BJ (cell line): ENCODE measurements at regions not wholly inside any gene's neighbourhood (a gene's known extent, or its start where the extent isn't known, plus 50 kb on each side); places are given as distances from the start of the nearest gene placed in this dataset.
"Not testable (repeated sequence)": the region's sequence is repeated elsewhere in the genome, so short reads cannot be mapped to it uniquely, and the experiment has no call there.

Experiments used
- CTCF ChIA-PET: fragments of 350-600 bp; formaldehyde crosslinking; extraction: SDS; loops from one replicate; lab custom pipeline; 2021; ENCODE audit warnings: antibody characterized with exemption, inconsistent platforms; lab: Yijun Ruan, JAX
- POLR2A ChIA-PET: fragments of 300-600 bp; sonication (Branson Sonifier 250); formaldehyde crosslinking; extraction: SDS; loops from one replicate; lab custom pipeline; 2021; ENCODE audit warnings: antibody characterized with exemption; lab: Charles Lee
- DNase-seq: peaks from one replicate; pipeline ENCODE4 v3.0.0-alpha.2; 2011; ENCODE audit warnings: low read depth
- H3K27me3 ChIP-seq: 2 replicates; pipeline ENCODE4 v1.6.0; 2011; ENCODE audit warnings: low read length; ENCODE audit not compliant: control insufficient read depth, insufficient read depth
- H3K36me3 ChIP-seq: 2 replicates; pipeline ENCODE4 v1.5.1; 2011; ENCODE audit warnings: low read length; ENCODE audit not compliant: control insufficient read depth, insufficient read depth
- H3K4me3 ChIP-seq: 2 replicates; pipeline ENCODE4 v1.5.1; 2011; ENCODE audit warnings: low read depth, mild to moderate bottlenecking, control low read depth, low read length
- TF ChIP-seq, protein P1 (sequence below): IDR thresholded peaks from 2 replicates; pipeline ENCODE4 v1.5.1; 2011; ENCODE audit warnings: low read depth, mild to moderate bottlenecking, control low read depth, inconsistent platforms, low read length, moderate library complexity; ENCODE audit not compliant: insufficient read depth

DNA sequence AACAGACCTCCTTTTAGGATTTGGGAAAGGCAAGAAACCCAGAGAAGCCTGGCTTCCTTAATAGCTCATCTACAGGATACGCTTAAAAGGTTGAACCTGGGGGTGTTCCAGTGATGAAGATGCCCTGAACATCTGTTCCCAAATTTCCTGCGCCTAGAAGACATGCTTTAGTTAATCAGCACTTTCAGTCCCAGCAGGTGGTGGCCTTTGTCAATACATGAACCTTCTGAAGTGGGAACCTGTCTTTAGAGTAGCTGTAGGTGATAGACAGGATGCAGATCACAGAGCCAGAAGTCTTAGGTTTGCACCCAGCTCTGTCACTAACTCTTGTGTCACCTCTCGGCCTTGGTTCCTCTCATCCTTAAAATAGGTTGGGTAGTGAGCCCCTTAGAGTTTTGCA, 149.7 kb upstream of the SYNPR start:
- TF ChIP-seq, protein P1, sequence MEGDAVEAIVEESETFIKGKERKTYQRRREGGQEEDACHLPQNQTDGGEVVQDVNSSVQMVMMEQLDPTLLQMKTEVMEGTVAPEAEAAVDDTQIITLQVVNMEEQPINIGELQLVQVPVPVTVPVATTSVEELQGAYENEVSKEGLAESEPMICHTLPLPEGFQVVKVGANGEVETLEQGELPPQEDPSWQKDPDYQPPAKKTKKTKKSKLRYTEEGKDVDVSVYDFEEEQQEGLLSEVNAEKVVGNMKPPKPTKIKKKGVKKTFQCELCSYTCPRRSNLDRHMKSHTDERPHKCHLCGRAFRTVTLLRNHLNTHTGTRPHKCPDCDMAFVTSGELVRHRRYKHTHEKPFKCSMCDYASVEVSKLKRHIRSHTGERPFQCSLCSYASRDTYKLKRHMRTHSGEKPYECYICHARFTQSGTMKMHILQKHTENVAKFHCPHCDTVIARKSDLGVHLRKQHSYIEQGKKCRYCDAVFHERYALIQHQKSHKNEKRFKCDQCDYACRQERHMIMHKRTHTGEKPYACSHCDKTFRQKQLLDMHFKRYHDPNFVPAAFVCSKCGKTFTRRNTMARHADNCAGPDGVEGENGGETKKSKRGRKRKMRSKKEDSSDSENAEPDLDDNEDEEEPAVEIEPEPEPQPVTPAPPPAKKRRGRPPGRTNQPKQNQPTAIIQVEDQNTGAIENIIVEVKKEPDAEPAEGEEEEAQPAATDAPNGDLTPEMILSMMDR: no peak
- H3K27me3 ChIP-seq: no peaks in the 10 kb centered on the region
- DNase-seq: no peak
- CTCF ChIA-PET: no interaction called here
- no peaks in the 10 kb centered on the region for H3K36me3 ChIP-seq
- H3K4me3 ChIP-seq: no peak overlapping the region
- POLR2A ChIA-PET: no interaction called here

DNA sequence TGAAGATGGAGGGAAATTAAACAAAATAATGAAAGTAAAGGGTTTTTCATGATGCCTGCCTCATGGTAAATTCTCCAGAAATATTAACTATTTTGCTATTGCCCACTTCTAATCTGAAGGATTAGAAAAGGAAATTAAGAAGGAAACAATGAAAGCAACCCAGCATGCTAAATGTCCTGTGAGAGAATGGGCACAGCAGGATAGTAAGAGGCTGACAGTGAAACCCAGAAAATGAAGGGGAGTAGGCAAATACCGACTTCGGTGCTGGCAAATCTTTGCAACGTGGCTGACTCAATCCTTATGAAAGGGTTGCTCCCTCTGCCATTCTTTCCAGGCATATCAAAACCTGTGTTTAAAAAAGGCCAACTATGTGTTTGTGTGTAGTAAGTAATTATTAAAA, 147.5 kb upstream of the SYNPR start:
- TF ChIP-seq, protein P1: no peak
- CTCF ChIA-PET: no interaction called here
- no peak overlapping the region for H3K4me3 ChIP-seq
- POLR2A ChIA-PET: no interaction called here
- H3K27me3 ChIP-seq: no peaks in the 10 kb centered on the region
- DNase-seq: no peak
- H3K36me3 ChIP-seq: no peaks in the 10 kb centered on the region

DNA sequence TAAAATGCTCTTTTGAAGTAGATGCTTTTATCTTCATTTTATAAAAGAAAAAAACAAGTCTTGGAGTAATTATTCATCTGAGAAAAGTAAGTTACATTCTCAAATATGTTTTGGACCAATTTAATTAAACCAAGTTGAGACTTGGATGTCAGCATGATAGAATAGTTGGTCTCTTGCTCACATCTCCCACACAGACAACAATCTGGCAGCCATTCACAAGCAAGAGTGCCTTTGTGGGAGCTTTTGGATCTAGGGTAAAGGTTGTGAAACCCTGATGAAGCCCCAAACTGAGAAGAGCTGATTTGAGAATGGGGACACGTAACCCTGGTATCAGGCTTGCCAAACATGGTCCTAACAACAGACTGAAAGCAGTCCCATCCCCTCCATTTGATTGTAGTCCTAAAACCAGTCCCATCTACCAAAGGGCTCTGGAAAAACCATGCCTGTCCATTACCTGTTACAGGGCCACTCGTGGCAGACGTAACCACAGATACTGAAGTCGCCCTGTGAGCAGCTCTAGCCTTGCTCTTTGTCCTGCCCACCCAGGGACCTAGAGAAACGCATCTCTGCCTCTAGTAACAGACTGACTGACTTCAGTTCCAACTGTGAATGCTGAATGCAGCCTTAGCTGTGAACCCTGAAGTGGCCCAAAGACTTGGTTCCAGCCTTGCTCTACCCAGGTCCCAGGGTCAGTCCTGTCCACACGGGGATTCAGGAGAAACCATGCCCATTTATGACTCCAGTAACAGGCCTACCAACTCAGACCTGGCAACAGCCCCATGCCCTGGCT, 145.5 kb upstream of the SYNPR start:
- H3K4me3 ChIP-seq: no peak overlapping the region
- CTCF ChIA-PET: no interaction called here
- H3K27me3 ChIP-seq: no peaks in the 10 kb centered on the region
- no peaks in the 10 kb centered on the region for H3K36me3 ChIP-seq
- DNase-seq: no peak
- POLR2A ChIA-PET: no interaction called here
- TF ChIP-seq, protein P1: no peak

- CTCF ChIA-PET: no interaction called here
- POLR2A ChIA-PET: no interaction called here
- TF ChIP-seq, protein P1: no peak
- Histone ChIP-seq H3K4me3 (no peak overlapping the region), H3K36me3 (no peaks in the 10 kb centered on the region), H3K27me3 (no peaks in the 10 kb centered on the region)
- no peak for DNase-seq
Measured at GRCh38 chr3:63135367-63135766, 142.7 kb upstream of the SYNPR start.

GRCh38 chr3:63136249-63136648, 141.9 kb upstream of the SYNPR start:
- H3K36me3 ChIP-seq, POLR2A ChIA-PET, H3K27me3 ChIP-seq, DNase-seq, CTCF ChIA-PET, H3K4me3 ChIP-seq: not testable (repeated sequence)

- CTCF ChIA-PET: interaction anchor here (0.6 kb wide), 1 partner anchor 27 kb away, joined by 3 read pairs; no protein-coding TSS in a partner anchor
Measured at GRCh38 chr3:63142681-63143080, 135.4 kb upstream of the SYNPR start.

More at GRCh38 chr3:63142681-63143080, 135.4 kb upstream of the SYNPR start:
- DNase-seq: no peak
- POLR2A ChIA-PET: no interaction called here
- TF ChIP-seq, protein P1: no peak
- Histone ChIP-seq H3K36me3 (no peaks in the 10 kb centered on the region), H3K4me3 (no peak overlapping the region), H3K27me3 (no peaks in the 10 kb centered on the region)
